PC-3 (cell line): ENCODE measurements at regions not wholly inside any gene's neighbourhood (a gene's known extent, or its start where the extent isn't known, plus 50 kb on each side); places are given as distances from the start of the nearest gene placed in this dataset.

Experiments used
- ATAC-seq: fragments of 200-7000 bp; cut with Tn5 transposase; 2 replicates; pipeline ENCODE4 v1.9.1; 2020; ENCODE audit warnings: mild to moderate bottlenecking, moderate library complexity
- BruUV-seq: library from RNA; stranded (reverse); fragments of 400-500 nt; replicated peaks from 2 replicates; lab custom pipeline; 2021; lab: Mats Ljungman, UMichigan
- CTCF ChIA-PET: fragments of 300-600 bp; sonication (Branson Sonifier 250); formaldehyde crosslinking; loops from one replicate; lab custom pipeline; 2022; ENCODE audit warnings: antibody characterized with exemption; lab: Charles Lee
- POLR2A ChIA-PET: fragments of 300-600 bp; sonication (Branson Sonifier 250); formaldehyde crosslinking; loops from one replicate; lab custom pipeline; 2022; ENCODE audit warnings: antibody characterized with exemption; ENCODE audit not compliant: unreplicated experiment; lab: Charles Lee
- DNase-seq: peaks from one replicate; pipeline ENCODE4 v3.0.0-alpha.2; 2015
- H2AFZ ChIP-seq: fragments of 300-600 bp; sonication (generic); 2 replicates; pipeline ENCODE4 v1.6.0; 2016; ENCODE audit warnings: antibody characterized with exemption, low read length
- H3F3A ChIP-seq: fragments of 300-600 bp; sonication (generic); one replicate; pipeline ENCODE4 v1.6.0; 2017; ENCODE audit warnings: antibody characterized with exemption, low read length, control low read depth, mild to moderate bottlenecking; ENCODE audit not compliant: unreplicated experiment
- H3K27ac ChIP-seq: fragments of 300-600 bp; sonication (generic); 2 replicates; pipeline ENCODE4 v1.5.1; 2016; ENCODE audit warnings: mild to moderate bottlenecking, low read length
- H3K27me3 ChIP-seq: fragments of 300-600 bp; sonication (generic); 2 replicates; pipeline ENCODE4 v1.6.1; 2016; ENCODE audit warnings: low read length, mixed read lengths
- H3K36me3 ChIP-seq: fragments of 300-600 bp; sonication (generic); 2 replicates; pipeline ENCODE4 v1.6.1; 2016; ENCODE audit warnings: low read depth, mixed run types, low read length, mixed read lengths
- H3K4me1 ChIP-seq: fragments of 300-600 bp; sonication (generic); 2 replicates; pipeline ENCODE4 v1.5.1; 2016; ENCODE audit warnings: low read length; ENCODE audit not compliant: insufficient read depth
- H3K4me2 ChIP-seq: fragments of 300-600 bp; sonication (generic); 2 replicates; pipeline ENCODE4 v1.6.0; 2016; ENCODE audit warnings: low read length
- H3K4me3 ChIP-seq: fragments of 300-600 bp; sonication (generic); 2 replicates; pipeline ENCODE4 v1.5.1; 2016; ENCODE audit warnings: mild to moderate bottlenecking, low read length, mixed read lengths
- H3K79me2 ChIP-seq: fragments of 300-600 bp; sonication (generic); 2 replicates; pipeline ENCODE4 v1.6.1; 2017; ENCODE audit warnings: low read length, mixed read lengths
- H3K9ac ChIP-seq: fragments of 300-600 bp; sonication (generic); 2 replicates; pipeline ENCODE4 v1.6.0; 2016; ENCODE audit warnings: mild to moderate bottlenecking, low read length
- H3K9me2 ChIP-seq: fragments of 300-600 bp; sonication (generic); replicated peaks from 2 replicates; pipeline ENCODE4 v1.6.1; 2016; ENCODE audit warnings: mixed run types, low read length, mixed read lengths
- H3K9me3 ChIP-seq: fragments of 300-600 bp; sonication (generic); 2 replicates; pipeline ENCODE4 v1.6.1; 2016; ENCODE audit warnings: low read length, mixed read lengths
- H4K20me1 ChIP-seq: fragments of 300-600 bp; sonication (generic); 2 replicates; pipeline ENCODE4 v1.6.1; 2016; ENCODE audit warnings: low read length, mixed read lengths
- CTCF ChIP-seq: fragments of 300-600 bp; sonication (generic); conservative IDR thresholded peaks from 2 replicates; pipeline ENCODE4 v1.5.1; 2017; ENCODE audit warnings: antibody characterized with exemption, low read depth, mild to moderate bottlenecking, low read length
- EZH2 ChIP-seq: fragments of 300-600 bp; sonication (generic); IDR thresholded peaks from one replicate; pipeline ENCODE4 v1.6.1; 2017; ENCODE audit warnings: antibody characterized with exemption, mild to moderate bottlenecking, low read length; ENCODE audit not compliant: unreplicated experiment
- EZH2phosphoT487 ChIP-seq: fragments of 300-600 bp; sonication (generic); IDR thresholded peaks from 2 replicates; pipeline ENCODE4 v1.6.1; 2018; ENCODE audit warnings: mild to moderate bottlenecking, antibody characterized with exemption, low read length, borderline replicate concordance
- intact Hi-C: fragments of 100-400 bp; cut with micrococcal nuclease; formaldehyde crosslinking; loops from 2 replicates; pipeline ENCODE4 v1.9.0; 2023

GRCh38 chr3:193783166-193783896 lies 190.3 kb downstream of the OPA1 start:
- TF ChIP-seq EZH2phosphoT487, result no peak
- no peak for TF ChIP-seq CTCF
- TF ChIP-seq EZH2, result no peak
- ChIA-PET CTCF (interaction anchor here (0.6 kb wide), 1 partner anchor 355 kb away, joined by 6 read pairs; no protein-coding TSS in a partner anchor), POLR2A (interaction anchor here (0.6 kb wide), 2 partner anchors 219 to 351 kb away, joined by 3 to 4 read pairs; no protein-coding TSS in a partner anchor)
- BruUV-seq, result no TSS peak
- Histone ChIP-seq H3K79me2 (no peaks in the 10 kb centered on the region), H3K27ac (no peak overlapping the region), H3K4me2 (peak overlapping the region; percentile 61), H4K20me1 (no peaks in the 10 kb centered on the region), H3F3A (no peaks in the 10 kb centered on the region), H3K36me3 (no peaks in the 10 kb centered on the region), H3K4me3 (no peak overlapping the region), H3K4me1 (peaks cover 48% of the 10 kb centered on the region), H3K27me3 (no peaks in the 10 kb centered on the region), H3K9ac (no peak overlapping the region), H2AFZ (no peak overlapping the region), H3K9me2 (no peaks in the 10 kb centered on the region), H3K9me3 (no peaks in the 10 kb centered on the region)
- ATAC-seq, result peak; percentile 25
- peak; percentile 73 for DNase-seq
- intact Hi-C loops, result loop anchor here (5.0 kb wide), 3 partner anchors 49 to 289 kb away; no protein-coding TSS in a partner anchor

- Histone ChIP-seq H3K4me2 (no peak overlapping the region), H3K36me3 (no peaks in the 10 kb centered on the region), H3K27ac (no peak overlapping the region), H4K20me1 (no peaks in the 10 kb centered on the region), H3K4me3 (no peak overlapping the region), H3K27me3 (no peaks in the 10 kb centered on the region), H3K4me1 (peaks cover 49% of the 10 kb centered on the region), H3F3A (no peaks in the 10 kb centered on the region), H2AFZ (no peak overlapping the region), H3K79me2 (no peaks in the 10 kb centered on the region), H3K9me2 (no peaks in the 10 kb centered on the region), H3K9ac (no peak overlapping the region), H3K9me3 (no peaks in the 10 kb centered on the region)
- CTCF ChIA-PET, result no interaction called here
- TF ChIP-seq CTCF, result 0 out of 2 replicates have a peak, but pooled peaks have one; percentile 16
- TF ChIP-seq EZH2phosphoT487, result no peak
- BruUV-seq, result no TSS peak
- DNase-seq (no peak), ATAC-seq (no peak)
- POLR2A ChIA-PET, result interaction anchor here (0.7 kb wide), 1 partner anchor 355 kb away, joined by 3 read pairs; no protein-coding TSS in a partner anchor
- intact Hi-C loops, result loop anchor here (5.0 kb wide), 4 partner anchors 47 to 287 kb away; no protein-coding TSS in a partner anchor
Measured at GRCh38 chr3:193784822-193785221, 191.8 kb downstream of the OPA1 start.

- Histone ChIP-seq H3K4me2 (no peak overlapping the region), H3K9me3 (no peaks in the 10 kb centered on the region), H4K20me1 (no peaks in the 10 kb centered on the region), H3K9me2 (no peaks in the 10 kb centered on the region), H2AFZ (no peak overlapping the region), H3K4me3 (no peak overlapping the region), H3K79me2 (no peaks in the 10 kb centered on the region), H3K36me3 (no peaks in the 10 kb centered on the region), H3K27ac (no peak overlapping the region), H3K9ac (no peak overlapping the region), H3K4me1 (peaks cover 37% of the 10 kb centered on the region), H3K27me3 (no peaks in the 10 kb centered on the region), H3F3A (no peaks in the 10 kb centered on the region)
- BruUV-seq, result no TSS peak
- ChIA-PET POLR2A (no interaction called here), CTCF (no interaction called here)
- intact Hi-C loops, result loop anchor here (5.0 kb wide), 1 partner anchor 55 kb away; no protein-coding TSS in a partner anchor
- ATAC-seq (no peak), DNase-seq (no peak)
- no peak for TF ChIP-seq CTCF
- no peak for TF ChIP-seq EZH2
- no peak for TF ChIP-seq EZH2phosphoT487
Measured at GRCh38 chr3:193787496-193787870, 194.5 kb downstream of the OPA1 start.
